ENCODE measurements at regions not wholly inside any gene's neighbourhood (a gene's known extent, or its start where the extent isn't known, plus 50 kb on each side); places are given as distances from the start of the nearest gene placed in this dataset.

GRCh38 chr3:189395825-189396224 is 224.1 kb downstream of the TPRG1 start:
- H3K4me3 ChIP-seq (ENCODE audit: control insufficient read depth, low read depth, low read length): no peak overlapping the region
- no peak for DNase-seq (ENCODE audit: low read depth)
- TF ChIP-seq CTCF (conservative IDR thresholded peaks at IDR 0.05; ENCODE audit: control insufficient read depth, insufficient read depth, low read depth, low read length): no peak

- no peak for DNase-seq (ENCODE audit: low read depth)
- no peak overlapping the region for H3K4me3 ChIP-seq (ENCODE audit: control insufficient read depth, low read depth, low read length)
- TF ChIP-seq CTCF (conservative IDR thresholded peaks at IDR 0.05; ENCODE audit: control insufficient read depth, insufficient read depth, low read depth, low read length): no peak
These were observed 226.9 kb downstream of the TPRG1 start for GRCh38 chr3:189398656-189399055.

GRCh38 chr3:189401196-189401595 is 229.4 kb downstream of the TPRG1 start:
- no peak for DNase-seq (ENCODE audit: low read depth)
- no peak for TF ChIP-seq CTCF (conservative IDR thresholded peaks at IDR 0.05; ENCODE audit: control insufficient read depth, insufficient read depth, low read depth, low read length)
- no peak overlapping the region for H3K4me3 ChIP-seq (ENCODE audit: control insufficient read depth, low read depth, low read length)

GRCh38 chr3:189403194-189403593 is 228.0 kb upstream of the TP63 start:
- DNase-seq (ENCODE audit: low read depth): no peak
- no peak for TF ChIP-seq CTCF (conservative IDR thresholded peaks at IDR 0.05; ENCODE audit: control insufficient read depth, insufficient read depth, low read depth, low read length)
- H3K4me3 ChIP-seq (ENCODE audit: control insufficient read depth, low read depth, low read length): no peak overlapping the region

- no peak overlapping the region for H3K4me3 ChIP-seq (ENCODE audit: control insufficient read depth, low read depth, low read length)
- TF ChIP-seq CTCF (conservative IDR thresholded peaks at IDR 0.05; ENCODE audit: control insufficient read depth, insufficient read depth, low read depth, low read length): no peak
- DNase-seq (ENCODE audit: low read depth): no peak
These were observed 227.2 kb upstream of the TP63 start for GRCh38 chr3:189404024-189404423.

GRCh38 chr3:189404797-189405484 is 226.2 kb upstream of the TP63 start:
- H3K4me3 ChIP-seq (ENCODE audit: control insufficient read depth, low read depth, low read length): no peak overlapping the region
- no peak for TF ChIP-seq CTCF (conservative IDR thresholded peaks at IDR 0.05; ENCODE audit: control insufficient read depth, insufficient read depth, low read depth, low read length)
- no peak for DNase-seq (ENCODE audit: low read depth)

GRCh38 chr3:189406148-189406547 is 225.0 kb upstream of the TP63 start:
- no peak for DNase-seq (ENCODE audit: low read depth)

More at GRCh38 chr3:189406148-189406547, 225.0 kb upstream of the TP63 start:
- H3K4me3 ChIP-seq (ENCODE audit: control insufficient read depth, low read depth, low read length): no peak overlapping the region
- TF ChIP-seq CTCF (conservative IDR thresholded peaks at IDR 0.05; ENCODE audit: control insufficient read depth, insufficient read depth, low read depth, low read length): no peak
